Panc1 (cell line): ENCODE measurements at regions not wholly inside any gene's neighbourhood (a gene's known extent, or its start where the extent isn't known, plus 50 kb on each side); places are given as distances from the start of the nearest gene placed in this dataset.

Experiments used
- CTCF ChIP-seq: fragments of 450-650 bp; IDR thresholded peaks from 2 replicates; pipeline ENCODE4 v1.5.1; 2017; ENCODE audit warnings: mild to moderate bottlenecking
- SIN3A ChIP-seq: IDR thresholded peaks from 2 replicates; pipeline ENCODE4 v1.6.1; 2012; ENCODE audit warnings: low read depth, mild to moderate bottlenecking, low read length, moderate library complexity, borderline replicate concordance; ENCODE audit not compliant: insufficient read depth
- TCF7L2 ChIP-seq: IDR thresholded peaks from 2 replicates; pipeline ENCODE4 v1.6.1; 2011; ENCODE audit warnings: mild to moderate bottlenecking, low read depth, low read length, inconsistent platforms

- no peak for TF ChIP-seq CTCF
- no peak for TF ChIP-seq TCF7L2
- TF ChIP-seq SIN3A, result no peak
Measured at GRCh38 chr18:78826631-78827030, 153.0 kb upstream of the SALL3 start.
